ENCODE measurements at regions not wholly inside any gene's neighbourhood (a gene's known extent, or its start where the extent isn't known, plus 50 kb on each side); places are given as distances from the start of the nearest gene placed in this dataset.

DNA sequence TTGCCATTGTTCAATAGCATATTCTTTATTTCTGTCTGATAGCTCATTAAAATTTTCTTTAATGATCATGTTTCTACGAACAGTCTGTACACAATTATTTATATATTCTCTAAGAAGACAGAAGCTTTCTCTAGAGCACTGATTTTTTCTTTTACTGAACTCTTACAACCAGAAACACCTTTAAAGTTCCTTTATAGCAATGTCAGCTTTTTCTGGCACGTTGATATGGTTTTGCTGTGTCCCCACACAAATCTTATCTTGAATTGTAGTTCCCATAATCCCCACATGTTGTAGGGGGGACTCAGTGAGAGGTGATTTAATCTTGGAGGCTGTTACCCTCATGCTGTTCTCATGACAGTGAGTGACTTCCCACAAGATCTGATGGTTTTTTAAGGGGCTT, 299.4 kb downstream of the PPARGC1A start:
- TF ChIP-seq, protein P1, sequence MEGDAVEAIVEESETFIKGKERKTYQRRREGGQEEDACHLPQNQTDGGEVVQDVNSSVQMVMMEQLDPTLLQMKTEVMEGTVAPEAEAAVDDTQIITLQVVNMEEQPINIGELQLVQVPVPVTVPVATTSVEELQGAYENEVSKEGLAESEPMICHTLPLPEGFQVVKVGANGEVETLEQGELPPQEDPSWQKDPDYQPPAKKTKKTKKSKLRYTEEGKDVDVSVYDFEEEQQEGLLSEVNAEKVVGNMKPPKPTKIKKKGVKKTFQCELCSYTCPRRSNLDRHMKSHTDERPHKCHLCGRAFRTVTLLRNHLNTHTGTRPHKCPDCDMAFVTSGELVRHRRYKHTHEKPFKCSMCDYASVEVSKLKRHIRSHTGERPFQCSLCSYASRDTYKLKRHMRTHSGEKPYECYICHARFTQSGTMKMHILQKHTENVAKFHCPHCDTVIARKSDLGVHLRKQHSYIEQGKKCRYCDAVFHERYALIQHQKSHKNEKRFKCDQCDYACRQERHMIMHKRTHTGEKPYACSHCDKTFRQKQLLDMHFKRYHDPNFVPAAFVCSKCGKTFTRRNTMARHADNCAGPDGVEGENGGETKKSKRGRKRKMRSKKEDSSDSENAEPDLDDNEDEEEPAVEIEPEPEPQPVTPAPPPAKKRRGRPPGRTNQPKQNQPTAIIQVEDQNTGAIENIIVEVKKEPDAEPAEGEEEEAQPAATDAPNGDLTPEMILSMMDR (IDR thresholded peaks at IDR 0.05) = no peak
- TF ChIP-seq POLR2A (IDR thresholded peaks at IDR 0.05) = no peak
